Stimulated activated CD8-positive, alpha-beta memory T cell treated with anti-CD3 and anti-CD28 coated beads, Interleukin-7, amount 100 ng/mL, for 4 hours (primary cell): ENCODE measurements at regions not wholly inside any gene's neighbourhood (a gene's known extent, or its start where the extent isn't known, plus 50 kb on each side); places are given as distances from the start of the nearest gene placed in this dataset.

Experiments used
- DNase-seq, 2 donors: peaks; one replicate each; pipeline ENCODE4 v3.0.0-alpha.2; 2020; ENCODE audit warnings: low read depth in 2 of 2

DNA sequence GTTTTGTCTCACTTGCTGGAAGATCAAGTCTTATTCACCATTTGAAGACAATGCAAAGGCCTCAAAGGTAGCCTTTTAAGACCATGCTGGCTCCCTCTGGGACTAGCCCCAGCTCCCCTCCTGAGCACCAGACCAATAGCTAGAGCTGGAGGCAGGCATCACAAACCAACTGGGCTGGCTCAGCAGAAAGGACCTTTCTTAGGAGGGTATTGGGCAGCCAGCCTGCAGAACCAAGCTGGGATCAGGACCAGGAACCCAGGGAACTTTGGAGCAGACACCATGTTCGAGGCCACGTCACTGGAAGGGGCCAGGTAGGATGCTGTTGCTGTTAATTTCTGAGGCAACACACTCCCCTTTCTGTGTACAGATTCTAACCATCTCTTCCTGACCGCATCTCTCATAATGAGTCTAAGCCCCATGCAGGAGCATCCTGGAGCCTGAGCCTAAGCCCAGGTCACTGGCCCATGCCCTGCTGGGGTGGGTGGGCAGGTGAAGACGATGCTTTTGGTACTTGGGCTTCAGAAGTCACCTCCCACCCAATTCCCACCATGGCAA is 81.4 kb upstream of the KLF13 start:
- no peak for DNase-seq

- no peak for DNase-seq
These were observed 80.9 kb upstream of the KLF13 start for GRCh38 chr15:31245756-31246155.

DNA sequence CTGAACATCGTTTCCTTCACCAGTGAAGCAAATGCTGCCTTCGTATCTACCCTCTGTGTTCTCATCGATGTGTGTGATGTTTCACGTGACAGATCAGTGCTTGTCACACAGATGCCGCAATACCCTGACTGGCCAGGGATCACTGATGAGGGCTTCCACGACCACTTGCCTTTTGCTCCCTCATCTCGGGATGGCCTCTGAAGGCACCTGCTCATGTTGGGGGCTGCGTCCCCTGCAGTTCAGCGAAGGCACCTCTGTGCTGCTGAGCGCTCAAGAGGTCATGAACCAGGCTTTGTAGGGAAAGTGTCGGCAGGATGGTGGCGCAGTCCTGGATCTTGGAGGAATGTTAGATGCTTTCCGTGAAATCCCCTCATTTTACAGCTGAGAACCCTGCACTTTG is 79.2 kb upstream of the KLF13 start:
- no peak for DNase-seq

DNA sequence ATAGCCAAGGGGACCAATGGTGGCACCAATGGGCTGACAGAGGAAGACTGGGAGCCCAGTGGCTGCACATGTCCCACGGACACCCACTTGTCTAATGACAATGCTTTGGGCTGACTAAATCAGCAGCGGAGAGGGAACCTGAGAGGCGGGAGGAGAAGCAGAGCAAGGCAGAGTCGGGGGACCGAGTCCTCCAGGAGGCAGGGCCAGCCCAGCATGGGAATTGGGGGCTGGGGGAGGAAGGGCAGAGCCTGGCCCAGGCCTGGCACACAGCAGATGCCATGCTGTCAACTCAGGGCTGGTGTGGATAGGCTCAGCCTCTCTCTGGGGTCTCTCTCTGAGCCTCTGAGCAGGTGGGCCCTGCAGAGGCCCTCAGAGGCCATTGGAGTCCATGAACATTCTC is 78.4 kb upstream of the KLF13 start:
- no peak for DNase-seq

GRCh38 chr15:31248951-31249350 is 77.7 kb upstream of the KLF13 start:
- DNase-seq: no peak

- DNase-seq: no peak
These were observed 76.6 kb upstream of the KLF13 start for GRCh38 chr15:31250033-31250432.

GRCh38 chr15:31251165-31251564 is 75.5 kb upstream of the KLF13 start:
- DNase-seq: no peak

DNA sequence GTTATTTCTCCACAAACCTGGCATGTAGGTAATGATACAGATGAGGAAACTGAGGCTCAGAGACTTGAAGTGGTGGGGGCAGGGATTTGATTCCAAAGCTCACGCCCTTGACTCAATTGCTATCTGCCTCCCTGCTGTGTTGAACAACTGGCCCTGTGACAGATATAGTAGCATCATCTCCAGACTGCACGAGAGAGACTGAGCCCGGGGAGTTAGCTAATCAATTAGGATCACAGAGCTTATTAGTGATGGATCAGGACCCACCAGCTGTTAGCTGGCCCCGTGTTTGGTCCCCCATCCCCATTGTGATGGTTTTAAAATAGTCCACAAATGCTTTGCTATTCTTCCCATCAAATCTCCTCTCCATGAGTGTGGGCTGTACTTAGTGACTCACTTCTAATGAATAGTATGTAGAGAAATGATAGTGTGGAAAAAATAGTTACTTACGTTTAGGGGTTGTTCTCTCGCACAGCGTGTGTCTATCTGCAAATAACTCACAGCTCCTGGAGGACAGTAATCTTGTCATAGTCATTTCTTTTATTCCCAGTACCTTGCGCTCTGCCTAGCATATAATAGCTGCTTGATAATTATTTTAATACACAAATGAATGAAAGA is 74.4 kb upstream of the KLF13 start:
- DNase-seq: no peak

DNA sequence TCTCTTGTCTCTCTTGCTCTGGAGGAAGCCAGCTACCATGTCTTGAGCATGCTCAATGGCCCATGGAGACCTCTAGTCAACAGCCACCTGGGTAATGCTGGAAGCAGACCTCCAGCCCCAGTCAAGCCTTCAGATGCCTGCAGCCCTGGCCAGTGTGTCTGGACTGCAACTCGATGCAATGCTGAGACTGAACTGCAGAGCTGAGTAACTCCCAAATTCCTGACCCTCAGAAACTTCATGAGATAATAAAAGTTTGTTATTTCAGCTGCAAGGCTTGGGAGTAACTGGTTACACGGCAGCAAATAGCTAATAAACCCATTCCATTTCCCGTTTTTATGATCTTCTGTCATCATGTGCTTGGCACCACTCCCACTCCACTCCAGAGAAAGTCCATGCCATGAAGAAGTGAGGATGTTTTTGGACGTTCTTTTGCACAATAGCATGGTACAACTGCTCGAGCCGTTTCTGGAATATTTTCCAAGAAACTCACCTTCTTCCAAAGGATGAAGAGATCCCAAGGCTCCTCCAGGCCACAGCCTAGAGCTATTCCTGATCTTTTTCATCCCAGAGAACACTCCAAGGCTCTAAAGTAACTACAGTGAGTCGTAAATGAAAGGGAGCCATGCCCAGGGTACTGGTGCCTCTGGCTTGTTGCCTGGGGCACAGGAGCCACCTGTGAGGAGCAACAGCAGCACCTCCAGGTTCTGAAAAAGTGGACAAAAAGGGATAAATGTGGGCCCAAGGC is 72.0 kb upstream of the KLF13 start:
- no peak for DNase-seq

GRCh38 chr15:31255176-31255510 is 71.5 kb upstream of the KLF13 start:
- DNase-seq: no peak

DNA sequence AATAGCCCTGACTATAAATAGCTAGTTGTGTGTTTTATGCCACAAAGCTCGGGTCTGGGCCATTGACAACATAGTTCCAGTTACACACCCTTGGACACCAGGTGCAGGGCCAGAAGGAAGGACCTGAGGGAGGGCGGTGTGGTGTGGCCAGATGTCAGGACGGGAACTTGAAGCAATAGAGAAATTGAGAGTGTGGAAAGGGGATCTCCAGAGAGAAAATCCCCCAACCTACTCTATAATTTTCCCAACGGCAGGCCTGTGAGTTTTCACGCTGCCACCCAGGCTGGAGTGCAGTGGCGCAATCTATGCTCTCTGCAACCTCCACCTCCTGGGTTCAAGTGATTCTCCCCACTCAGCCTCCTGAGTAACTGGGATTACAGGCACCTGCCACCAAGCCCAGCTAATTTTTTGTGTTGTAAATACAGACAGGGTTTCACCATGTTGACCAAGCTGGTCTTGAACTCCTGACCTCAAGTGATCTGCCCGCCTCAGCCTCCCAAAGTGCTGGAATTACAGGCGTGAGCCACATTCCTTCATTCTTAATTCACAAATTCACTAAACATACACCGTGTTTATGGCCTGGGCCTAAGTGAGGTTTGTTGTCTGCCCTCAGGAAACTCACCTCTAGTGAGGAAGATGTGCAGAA is 70.8 kb upstream of the KLF13 start:
- DNase-seq: no peak

DNA sequence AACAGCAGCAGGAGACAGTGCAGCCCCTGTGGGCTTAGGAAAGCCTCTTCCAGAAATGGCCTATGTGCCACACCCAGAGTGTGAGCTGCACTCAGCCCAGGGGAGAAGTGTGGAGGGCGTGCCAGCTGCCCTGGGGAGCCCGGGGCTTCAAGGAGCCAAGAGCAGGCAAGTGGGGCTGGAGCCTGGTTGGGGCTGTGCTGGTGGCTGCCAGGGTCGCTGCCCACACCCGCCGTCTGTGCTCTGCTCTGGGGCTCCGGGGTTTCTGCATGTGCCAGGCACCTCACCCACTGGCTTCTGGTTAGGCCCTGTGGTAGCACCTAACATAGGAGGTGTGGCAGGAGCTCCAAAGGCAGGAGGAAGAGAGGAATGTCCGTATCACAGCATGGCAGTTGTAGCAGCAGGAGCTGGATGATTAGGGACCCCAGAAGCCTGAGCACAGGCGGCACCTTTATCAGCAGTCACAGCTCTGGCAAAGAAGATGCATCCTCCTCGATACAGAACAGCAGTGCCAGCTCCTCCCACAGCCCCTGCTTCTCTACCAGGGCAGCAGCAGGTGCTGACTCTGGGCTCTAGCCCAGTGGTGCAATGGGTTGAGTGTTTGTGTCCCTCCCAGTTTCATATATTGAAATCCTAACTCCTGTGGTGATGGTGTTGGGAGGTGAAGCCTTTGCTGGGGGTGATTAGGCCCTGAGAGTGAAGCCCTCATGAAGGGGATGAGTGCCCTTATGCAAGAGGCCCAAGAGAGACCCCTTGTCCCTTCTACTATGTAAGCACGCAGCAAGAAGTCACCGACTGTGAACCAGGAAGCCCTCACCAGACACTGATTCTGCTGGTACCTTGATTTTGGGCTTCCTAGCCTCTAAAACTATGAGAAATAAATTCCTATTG is 70.0 kb upstream of the KLF13 start:
- no peak for DNase-seq

DNA sequence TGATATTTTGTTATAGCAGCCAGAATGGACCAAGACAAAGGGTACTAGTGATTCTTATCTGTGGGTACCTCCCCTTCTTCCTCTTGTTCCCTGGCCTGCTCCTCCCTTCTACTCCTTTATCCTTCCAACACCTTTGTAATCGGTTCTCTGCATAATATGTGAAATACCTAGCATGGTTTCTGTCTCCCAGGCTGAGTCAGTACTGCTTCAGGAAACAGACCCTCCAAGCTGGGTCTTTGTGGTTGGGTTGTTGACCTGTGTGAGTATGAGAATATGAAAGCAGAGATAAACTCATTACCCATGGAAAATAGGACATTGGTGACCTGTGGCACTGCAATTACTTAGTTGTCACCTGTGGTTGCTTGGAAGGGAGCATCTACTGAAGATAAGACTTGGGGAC is 69.3 kb upstream of the KLF13 start:
- no peak for DNase-seq

DNA sequence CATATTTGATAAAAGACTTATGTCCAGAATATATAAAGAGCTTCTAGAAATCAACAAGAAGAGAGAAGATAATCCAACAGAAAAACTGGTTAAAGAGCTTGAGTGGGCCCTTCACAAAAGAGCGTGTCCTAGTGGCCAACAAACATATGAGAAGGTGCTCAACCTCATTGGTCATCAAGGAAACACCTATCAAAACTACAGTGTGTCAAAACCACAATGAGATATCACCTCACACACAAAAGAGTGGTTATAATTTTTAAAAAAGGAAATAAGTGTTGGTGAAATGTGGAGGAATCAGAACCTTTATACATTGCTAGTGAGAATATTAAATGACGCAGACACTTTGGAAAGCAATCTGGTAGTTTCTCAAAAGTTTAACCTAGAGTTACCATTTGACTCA is 68.4 kb upstream of the KLF13 start:
- no peak for DNase-seq

GRCh38 chr15:31259562-31260252 is 66.9 kb upstream of the KLF13 start:
- no peak for DNase-seq

GRCh38 chr15:31260646-31261265 is 65.9 kb upstream of the KLF13 start:
- DNase-seq: no peak

GRCh38 chr15:31261266-31262142 is 65.1 kb upstream of the KLF13 start:
- no peak for DNase-seq

- DNase-seq: no peak
These were observed 64.5 kb upstream of the KLF13 start for GRCh38 chr15:31262143-31262530.

- DNase-seq: no peak
These were observed 63.5 kb upstream of the KLF13 start for GRCh38 chr15:31262901-31263671.
